GM18507 (cell line): ENCODE measurements at regions not wholly inside any gene's neighbourhood (a gene's known extent, or its start where the extent isn't known, plus 50 kb on each side); places are given as distances from the start of the nearest gene placed in this dataset.

Experiments
- DNase-seq: peaks from one replicate; pipeline ENCODE4 v3.0.0; 2011; ENCODE audit warnings: low read depth; ENCODE audit not compliant: insufficient read length; ENCODE audit errors: extremely low spot score
- FAIRE-seq: peaks from 2 replicates; lab custom pipeline; 2011; peaks lifted over from hg19 to GRCh38; lab: Jason Lieb, UNC

DNA sequence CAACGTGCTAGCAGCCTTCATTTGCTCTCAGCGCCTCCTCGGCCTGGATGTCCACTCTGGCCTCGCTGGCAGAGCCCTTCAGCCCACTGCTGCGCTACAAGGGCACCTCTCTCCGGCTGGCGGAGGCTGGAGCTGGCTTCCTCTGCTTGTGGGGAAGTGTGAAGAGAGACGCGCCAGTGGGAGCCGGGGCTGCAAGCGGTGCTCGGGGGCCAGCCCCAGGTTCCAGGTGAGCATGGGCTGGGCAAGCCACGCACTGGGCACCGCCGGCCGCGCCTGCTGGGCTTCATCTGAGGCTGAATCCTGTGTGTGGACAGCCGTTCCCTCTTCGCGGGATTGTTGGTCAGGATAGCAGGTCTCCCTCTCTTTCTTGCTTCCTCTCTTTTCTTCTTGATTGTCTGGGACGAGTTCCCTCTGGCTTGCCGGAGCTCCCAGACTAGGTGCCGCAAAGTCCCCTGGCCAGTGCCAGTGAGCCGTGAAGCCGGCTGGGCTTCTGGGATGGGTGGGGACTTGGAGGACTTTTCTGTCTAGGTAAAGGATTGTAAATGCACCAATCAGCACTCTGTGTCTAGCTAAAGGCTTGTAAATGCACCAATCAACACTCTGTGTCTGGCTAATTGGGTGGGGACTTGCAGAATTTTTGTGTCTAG is 165.0 kb downstream of the HEPH start:
- no peak for DNase-seq
- no peak for FAIRE-seq

DNA sequence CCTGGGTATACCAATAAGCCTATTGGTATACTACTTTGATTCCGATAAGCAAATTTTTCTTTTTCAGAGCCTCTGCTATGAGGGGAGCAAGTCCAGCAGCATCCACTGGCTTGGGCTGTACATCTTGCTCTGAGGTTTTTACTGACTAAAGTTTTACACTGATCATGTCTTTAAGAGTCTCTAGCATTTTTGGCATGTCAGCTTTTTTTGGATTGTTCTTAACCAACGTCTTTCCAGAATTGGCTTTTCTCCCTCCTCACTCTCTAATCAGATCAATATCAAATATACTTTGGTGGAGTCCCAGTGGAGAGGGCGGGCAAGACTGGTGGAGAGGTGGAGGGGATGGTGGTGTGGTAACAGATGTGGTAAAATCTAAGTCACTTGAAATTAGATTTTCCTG is 196.8 kb downstream of the HEPH start:
- DNase-seq (no peak), FAIRE-seq (no peak)

DNA sequence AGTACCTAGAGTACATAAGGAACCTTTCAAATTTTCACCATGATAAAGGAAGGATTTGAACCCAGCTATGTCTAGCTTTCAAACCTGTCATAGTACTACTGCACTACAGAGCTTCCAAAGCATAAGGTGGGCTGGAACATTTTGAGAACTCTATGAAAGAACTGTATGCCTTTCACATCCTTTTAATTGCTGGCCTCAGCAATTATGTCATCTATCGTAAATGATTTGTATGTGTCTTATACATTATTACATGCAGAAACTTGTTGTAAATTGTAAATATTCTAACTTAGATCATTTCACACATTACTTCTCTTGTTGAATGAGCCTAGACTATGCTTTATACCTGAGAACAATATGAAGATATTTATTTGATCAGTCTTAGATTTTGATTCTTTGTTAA is 220.7 kb downstream of the HEPH start:
- DNase-seq (no peak), FAIRE-seq (no peak)

DNA sequence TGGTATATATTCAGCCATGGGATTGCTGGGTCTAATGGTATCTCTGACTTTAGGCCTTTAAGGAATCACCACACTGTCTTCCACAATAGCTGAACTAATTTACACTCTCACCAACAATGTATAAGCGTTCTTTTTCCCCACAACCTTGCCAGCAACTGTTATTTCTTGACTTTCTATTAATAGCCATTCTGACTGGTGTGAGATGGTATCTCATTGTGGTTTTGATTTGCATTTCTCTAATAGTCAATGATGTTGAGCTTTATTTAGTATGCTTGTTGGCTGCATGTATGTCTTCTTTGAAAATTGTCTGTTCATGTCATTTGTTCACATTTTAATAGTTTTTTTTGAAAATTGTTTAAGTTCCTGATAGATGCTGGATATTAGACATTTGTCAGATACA is 235.2 kb downstream of the HEPH start:
- FAIRE-seq (peak; percentile 57), DNase-seq (no peak)

DNA sequence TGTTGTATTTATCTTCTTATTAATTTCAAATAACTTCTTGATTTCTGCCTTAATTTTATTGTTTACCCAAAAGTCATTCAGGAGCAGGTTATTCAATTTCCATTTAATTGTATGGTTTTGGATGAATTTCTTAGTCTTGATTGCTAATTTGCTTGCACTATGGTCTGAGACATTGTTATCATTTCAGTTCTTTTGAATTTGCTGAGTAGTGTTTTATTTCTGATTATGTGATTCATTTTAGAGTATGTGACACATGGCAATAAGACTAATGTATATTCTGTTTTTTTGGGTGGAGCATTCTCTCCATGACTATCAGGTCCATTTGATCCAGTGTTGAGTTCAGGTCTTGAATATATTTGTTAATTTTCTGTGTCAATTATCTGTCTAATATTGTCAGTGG is 236.7 kb downstream of the EDA2R start:
- DNase-seq (no peak), FAIRE-seq (no peak)

DNA sequence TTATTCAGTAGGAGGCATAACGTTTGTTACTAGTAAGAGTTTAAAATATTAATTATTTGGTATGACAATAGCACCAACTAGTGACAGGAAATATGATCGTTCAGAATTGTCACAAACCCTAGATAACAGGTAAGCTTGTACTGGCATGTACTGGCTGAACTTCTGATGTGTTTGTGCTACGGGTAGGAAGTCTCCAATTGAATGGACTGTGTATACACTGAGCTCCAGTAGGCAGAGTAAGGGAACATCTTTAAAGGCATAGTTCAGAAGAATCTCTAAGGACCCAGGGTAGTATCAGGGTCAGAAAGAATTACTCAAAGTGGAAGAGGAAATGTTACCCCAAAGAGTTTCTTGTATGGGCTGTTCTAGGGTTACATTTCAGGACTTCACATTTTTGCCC is 230.4 kb downstream of the EDA2R start:
- no peak for DNase-seq
- FAIRE-seq: peak; percentile 76

DNA sequence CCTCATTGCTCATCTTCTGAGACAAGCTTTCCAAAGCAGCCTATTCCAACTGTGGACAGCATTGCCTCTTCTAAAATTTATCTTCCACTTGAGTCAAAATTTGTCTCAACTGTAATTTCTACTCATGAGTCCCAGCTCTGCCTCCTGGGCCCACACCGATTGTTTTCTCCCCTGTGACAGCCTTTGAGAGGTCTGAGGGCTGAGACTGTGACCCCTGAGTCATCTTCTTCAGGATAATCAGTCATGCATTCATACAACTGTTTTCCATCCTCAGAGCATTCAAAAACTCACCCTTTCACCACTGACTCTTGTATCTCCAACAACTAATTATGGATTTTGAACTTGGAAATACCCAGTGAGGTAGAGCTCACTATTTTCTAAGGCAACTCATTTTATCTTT is 228.1 kb downstream of the EDA2R start:
- no peak for FAIRE-seq

More for the DNA sequence above, 228.1 kb downstream of the EDA2R start:
- DNase-seq: no peak
